ENCODE measurements at regions not wholly inside any gene's neighbourhood (a gene's known extent, or its start where the extent isn't known, plus 50 kb on each side); places are given as distances from the start of the nearest gene placed in this dataset.

DNA sequence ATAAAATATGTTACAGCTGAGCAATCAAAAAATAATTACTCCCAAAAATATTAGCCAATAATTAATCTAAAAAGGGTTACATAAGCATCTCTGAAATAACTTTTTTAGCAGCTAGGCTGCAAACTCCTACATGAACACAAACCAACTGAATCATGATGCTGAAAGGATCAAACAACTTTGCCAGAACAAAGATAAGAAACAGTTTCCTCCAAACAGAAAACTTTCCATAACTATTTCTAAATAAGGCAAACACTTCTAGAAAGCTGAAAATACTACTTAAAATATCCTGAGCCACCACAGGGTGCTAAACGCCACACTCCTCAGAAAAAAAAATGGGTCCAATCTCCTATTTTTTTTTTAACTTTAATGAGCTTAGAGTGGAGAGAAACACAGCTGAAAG is 68.6 kb upstream of the ARHGAP32 start:
- Mint-ChIP-seq H3K4me3 (no peak overlapping the region), H3K4me1 (no peaks in the 10 kb centered on the region), H3K27me3 (peaks cover 25% of the 10 kb centered on the region), H3K27ac (no peak overlapping the region), H3K9me3 (peaks cover 0 to 6% (median 0%) of the 10 kb centered on the region in 7 donors), H3K36me3 (no peaks in the 10 kb centered on the region)
- Histone ChIP-seq H3K36me3 (ENCODE audit: control insufficient read depth, insufficient read depth, low read length) (no peaks in the 10 kb centered on the region), H3K27ac (ENCODE audit: insufficient read depth, low read length, poor library complexity, severe bottlenecking) (no peak overlapping the region), H3K9me3 (ENCODE audit: control insufficient read depth in 2 of 2, low read length in 2 of 2) (no peaks in the 10 kb centered on the region), H3K27me3 (ENCODE audit: control insufficient read depth, insufficient read depth, low read length) (peaks cover 2% of the 10 kb centered on the region), H3K4me3 (ENCODE audit: low read depth, low read length) (no peak overlapping the region), H3K4me1 (ENCODE audit: control insufficient read depth, insufficient read depth, low read length, poor library complexity, severe bottlenecking) (no peaks in the 10 kb centered on the region)
- ATAC-seq (ENCODE audit: low read depth in 2 of 2) (no peak), DNase-seq (no peak)

DNA sequence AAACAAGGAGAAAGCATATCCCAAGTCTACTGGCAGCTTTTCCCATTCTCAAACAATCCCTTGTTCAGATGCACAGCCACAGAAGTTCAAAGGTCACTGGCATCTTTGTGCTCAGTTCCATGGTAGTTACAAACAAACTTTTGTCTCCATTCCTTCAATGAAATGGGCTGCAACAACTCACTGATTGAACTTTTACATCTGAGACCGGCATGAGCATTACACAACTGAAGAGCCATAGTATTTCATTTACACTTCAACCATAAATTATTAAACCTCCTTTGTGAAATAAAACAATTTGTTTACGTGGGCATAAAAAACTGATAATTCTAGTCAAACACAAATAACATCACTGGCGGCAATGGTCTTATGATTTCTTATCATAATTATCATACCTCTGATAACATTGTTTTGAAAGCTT is 67.8 kb upstream of the ARHGAP32 start:
- H3K36me3 ChIP-seq (ENCODE audit: control insufficient read depth, insufficient read depth, low read length), result no peaks in the 10 kb centered on the region
- no peak for DNase-seq
- H3K27ac Mint-ChIP-seq, result no peak overlapping the region
- no peak overlapping the region for H3K4me3 Mint-ChIP-seq
- no peak for ATAC-seq (ENCODE audit: low read depth in 2 of 2)
- peaks cover 2% of the 10 kb centered on the region for H3K27me3 ChIP-seq (ENCODE audit: control insufficient read depth, insufficient read depth, low read length)
- peaks cover 25% of the 10 kb centered on the region for H3K27me3 Mint-ChIP-seq
- H3K4me1 Mint-ChIP-seq, result no peaks in the 10 kb centered on the region
- no peak overlapping the region for H3K4me3 ChIP-seq (ENCODE audit: low read depth, low read length)
- H3K9me3 Mint-ChIP-seq, result peaks cover 0 to 6% (median 0%) of the 10 kb centered on the region in 7 donors
- no peaks in the 10 kb centered on the region for H3K9me3 ChIP-seq (ENCODE audit: control insufficient read depth in 2 of 2, low read length in 2 of 2)
- H3K4me1 ChIP-seq (ENCODE audit: control insufficient read depth, insufficient read depth, low read length, poor library complexity, severe bottlenecking), result no peaks in the 10 kb centered on the region
- no peak overlapping the region for H3K27ac ChIP-seq (ENCODE audit: insufficient read depth, low read length, poor library complexity, severe bottlenecking)
- no peaks in the 10 kb centered on the region for H3K36me3 Mint-ChIP-seq

DNA sequence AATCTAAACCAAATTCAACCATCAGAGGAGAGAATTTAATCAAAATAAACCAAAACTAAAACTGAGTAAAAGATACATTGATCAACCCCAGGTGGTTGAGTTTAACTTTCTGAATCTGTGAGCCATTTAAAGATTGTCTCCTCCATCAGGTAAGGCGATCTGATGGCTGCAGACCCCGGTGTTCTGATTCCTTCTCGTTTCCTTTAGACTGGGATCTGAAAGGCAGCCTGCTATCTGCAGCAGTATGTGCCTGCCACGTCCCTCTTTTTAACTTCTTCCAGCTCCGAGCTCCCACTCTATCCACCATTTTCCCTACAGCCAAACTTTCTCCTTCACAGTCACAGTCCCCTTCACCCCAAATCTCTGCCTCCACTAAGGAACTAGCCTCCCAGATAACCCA is 66.1 kb upstream of the ARHGAP32 start:
- no peak for DNase-seq
- H3K36me3 ChIP-seq (ENCODE audit: control insufficient read depth, insufficient read depth, low read length), result no peaks in the 10 kb centered on the region
- Mint-ChIP-seq H3K4me1 (no peaks in the 10 kb centered on the region), H3K27ac (no peak overlapping the region), H3K4me3 (no peak overlapping the region), H3K27me3 (peaks cover 11% of the 10 kb centered on the region), H3K36me3 (no peaks in the 10 kb centered on the region), H3K9me3 (peaks cover 0 to 6% (median 0%) of the 10 kb centered on the region in 7 donors)
- H3K9me3 ChIP-seq (ENCODE audit: control insufficient read depth in 2 of 2, low read length in 2 of 2), result no peaks in the 10 kb centered on the region
- no peak overlapping the region for H3K4me3 ChIP-seq (ENCODE audit: low read depth, low read length)
- no peaks in the 10 kb centered on the region for H3K4me1 ChIP-seq (ENCODE audit: control insufficient read depth, insufficient read depth, low read length, poor library complexity, severe bottlenecking)
- H3K27me3 ChIP-seq (ENCODE audit: control insufficient read depth, insufficient read depth, low read length), result peaks cover 2% of the 10 kb centered on the region
- no peak for ATAC-seq (ENCODE audit: low read depth in 2 of 2)
- H3K27ac ChIP-seq (ENCODE audit: insufficient read depth, low read length, poor library complexity, severe bottlenecking), result no peak overlapping the region

DNA sequence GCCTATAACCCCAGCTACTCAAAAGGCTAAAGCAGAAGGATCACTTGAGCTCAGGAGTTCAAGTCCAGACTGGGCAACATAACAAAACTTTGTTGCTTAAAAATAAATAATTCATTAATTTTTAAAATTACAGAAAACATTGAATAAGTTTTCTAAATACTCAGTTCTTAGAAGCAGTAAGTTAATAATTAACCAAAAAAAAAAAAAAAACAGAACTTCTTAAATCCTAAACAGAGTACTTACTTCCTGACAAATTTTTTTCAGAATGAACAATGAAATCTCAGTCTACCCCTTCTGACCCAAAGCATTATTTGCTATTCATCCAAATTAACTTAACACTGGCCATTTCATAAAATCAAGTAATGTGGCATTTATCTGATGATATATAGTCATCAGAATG is 65.4 kb upstream of the ARHGAP32 start:
- DNase-seq, result no peak

DNA sequence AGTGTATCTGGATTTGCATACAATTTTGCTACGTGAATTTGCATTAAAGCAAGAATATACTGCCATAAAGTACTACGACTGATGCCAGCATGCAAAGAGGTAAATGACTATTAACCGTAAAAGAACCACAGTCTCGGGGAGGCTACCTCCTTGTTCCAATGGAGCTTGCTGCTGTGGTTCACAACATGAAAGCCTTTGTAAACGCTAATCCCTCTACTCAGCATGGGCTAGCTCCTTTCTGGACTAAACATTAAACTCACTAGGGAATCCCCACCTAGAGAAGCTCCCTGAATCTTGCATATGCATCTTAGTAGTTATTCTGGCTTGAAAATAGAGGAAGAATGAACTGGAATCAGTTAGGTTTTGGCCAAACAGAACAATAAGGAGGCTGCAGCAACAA is 60.5 kb upstream of the ARHGAP32 start:
- DNase-seq, result no peak
- H3K9me3 ChIP-seq (ENCODE audit: control insufficient read depth in 2 of 2, low read length in 2 of 2), result no peaks in the 10 kb centered on the region
- no peaks in the 10 kb centered on the region for H3K9me3 Mint-ChIP-seq

More for the DNA sequence above, 65.4 kb upstream of the ARHGAP32 start:
- Mint-ChIP-seq H3K9me3 (peaks cover 0 to 6% (median 0%) of the 10 kb centered on the region in 7 donors), H3K4me1 (no peaks in the 10 kb centered on the region), H3K4me3 (no peak overlapping the region), H3K27me3 (peaks cover 6% of the 10 kb centered on the region), H3K27ac (no peak overlapping the region), H3K36me3 (no peaks in the 10 kb centered on the region)
- Histone ChIP-seq H3K36me3 (ENCODE audit: control insufficient read depth, insufficient read depth, low read length) (no peaks in the 10 kb centered on the region), H3K27ac (ENCODE audit: insufficient read depth, low read length, poor library complexity, severe bottlenecking) (no peak overlapping the region), H3K4me1 (ENCODE audit: control insufficient read depth, insufficient read depth, low read length, poor library complexity, severe bottlenecking) (no peaks in the 10 kb centered on the region), H3K4me3 (ENCODE audit: low read depth, low read length) (no peak overlapping the region), H3K27me3 (ENCODE audit: control insufficient read depth, insufficient read depth, low read length) (peaks cover 2% of the 10 kb centered on the region), H3K9me3 (ENCODE audit: control insufficient read depth in 2 of 2, low read length in 2 of 2) (no peaks in the 10 kb centered on the region)
- ATAC-seq (ENCODE audit: low read depth in 2 of 2), result no peak

DNA sequence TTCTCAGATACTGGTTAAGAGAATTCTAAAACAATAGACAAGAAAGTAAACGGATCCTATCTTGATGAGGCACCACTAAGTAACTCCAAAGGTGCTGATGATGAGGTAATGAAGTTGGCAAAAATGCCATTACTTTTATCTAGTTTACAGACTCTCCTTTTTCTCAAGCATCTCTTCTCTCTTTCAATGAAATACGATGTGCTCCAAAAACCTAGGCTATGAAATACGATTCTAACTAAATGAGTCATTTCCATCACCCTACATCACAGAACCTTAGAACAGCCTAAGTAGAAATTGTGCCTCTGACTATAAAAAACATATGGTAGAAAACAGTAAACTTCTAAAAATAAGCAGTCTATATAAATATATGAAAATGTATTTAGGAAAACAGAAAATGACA is 58.9 kb upstream of the ARHGAP32 start:
- no peak overlapping the region for H3K27ac Mint-ChIP-seq
- H3K9me3 ChIP-seq (ENCODE audit: control insufficient read depth in 2 of 2, low read length in 2 of 2), result no peaks in the 10 kb centered on the region
- H3K9me3 Mint-ChIP-seq, result no peaks in the 10 kb centered on the region
- no peak overlapping the region for H3K27ac ChIP-seq (ENCODE audit: insufficient read depth, low read length, poor library complexity, severe bottlenecking)
- no peaks in the 10 kb centered on the region for H3K4me1 ChIP-seq (ENCODE audit: control insufficient read depth, insufficient read depth, low read length, poor library complexity, severe bottlenecking)
- peaks cover 0 to 3% (median 1%) of the 10 kb centered on the region in 4 donors for H3K4me1 Mint-ChIP-seq
- no peak for ATAC-seq (ENCODE audit: low read depth in 2 of 2)
- no peaks in the 10 kb centered on the region for H3K27me3 Mint-ChIP-seq
- no peaks in the 10 kb centered on the region for H3K36me3 ChIP-seq (ENCODE audit: control insufficient read depth, insufficient read depth, low read length)
- H3K4me3 Mint-ChIP-seq, result no peak overlapping the region
- no peaks in the 10 kb centered on the region for H3K36me3 Mint-ChIP-seq
- no peak for DNase-seq
- no peaks in the 10 kb centered on the region for H3K27me3 ChIP-seq (ENCODE audit: control insufficient read depth, insufficient read depth, low read length)
- H3K4me3 ChIP-seq (ENCODE audit: low read depth, low read length), result no peak overlapping the region

More for the DNA sequence above, 60.5 kb upstream of the ARHGAP32 start:
- H3K4me1 Mint-ChIP-seq, result no peaks in the 10 kb centered on the region
- H3K4me1 ChIP-seq (ENCODE audit: control insufficient read depth, insufficient read depth, low read length, poor library complexity, severe bottlenecking), result no peaks in the 10 kb centered on the region
- H3K27me3 Mint-ChIP-seq, result no peaks in the 10 kb centered on the region
- H3K36me3 ChIP-seq (ENCODE audit: control insufficient read depth, insufficient read depth, low read length), result no peaks in the 10 kb centered on the region
- no peak overlapping the region for H3K4me3 ChIP-seq (ENCODE audit: low read depth, low read length)
- H3K27ac ChIP-seq (ENCODE audit: insufficient read depth, low read length, poor library complexity, severe bottlenecking), result no peak overlapping the region
- ATAC-seq (ENCODE audit: low read depth in 2 of 2), result no peak
- H3K27ac Mint-ChIP-seq, result no peak overlapping the region
- H3K27me3 ChIP-seq (ENCODE audit: control insufficient read depth, insufficient read depth, low read length), result no peaks in the 10 kb centered on the region
- H3K36me3 Mint-ChIP-seq, result no peaks in the 10 kb centered on the region
- no peak overlapping the region for H3K4me3 Mint-ChIP-seq

DNA sequence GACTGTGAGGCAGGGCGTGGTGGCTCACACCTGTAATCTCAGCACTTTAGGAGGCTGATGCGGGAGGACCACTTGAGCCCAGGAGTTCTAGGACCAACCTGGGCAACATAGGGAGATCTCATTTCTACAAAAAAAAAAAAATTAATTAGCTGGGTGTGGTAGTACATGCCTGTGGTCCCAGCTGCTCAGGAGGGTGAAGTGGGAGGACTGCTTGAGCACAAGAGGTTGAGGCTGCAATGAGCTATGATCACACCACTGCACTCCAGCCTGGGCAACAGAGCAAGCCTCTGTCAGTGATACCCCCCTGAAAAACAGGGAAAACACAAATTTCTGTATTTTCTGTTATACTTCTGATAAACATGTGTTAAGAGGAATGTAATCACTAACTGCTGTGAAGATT is 57.8 kb upstream of the ARHGAP32 start:
- Mint-ChIP-seq H3K27me3 (no peaks in the 10 kb centered on the region), H3K9me3 (no peaks in the 10 kb centered on the region), H3K4me1 (peaks cover 0 to 3% (median 1%) of the 10 kb centered on the region in 4 donors), H3K27ac (no peak overlapping the region), H3K4me3 (no peak overlapping the region), H3K36me3 (no peaks in the 10 kb centered on the region)
- ATAC-seq (ENCODE audit: low read depth in 2 of 2), result no peak
- Histone ChIP-seq H3K4me1 (ENCODE audit: control insufficient read depth, insufficient read depth, low read length, poor library complexity, severe bottlenecking) (no peaks in the 10 kb centered on the region), H3K9me3 (ENCODE audit: control insufficient read depth in 2 of 2, low read length in 2 of 2) (no peaks in the 10 kb centered on the region), H3K27ac (ENCODE audit: insufficient read depth, low read length, poor library complexity, severe bottlenecking) (no peak overlapping the region), H3K36me3 (ENCODE audit: control insufficient read depth, insufficient read depth, low read length) (no peaks in the 10 kb centered on the region), H3K27me3 (ENCODE audit: control insufficient read depth, insufficient read depth, low read length) (no peaks in the 10 kb centered on the region), H3K4me3 (ENCODE audit: low read depth, low read length) (no peak overlapping the region)
- DNase-seq, result no peak

DNA sequence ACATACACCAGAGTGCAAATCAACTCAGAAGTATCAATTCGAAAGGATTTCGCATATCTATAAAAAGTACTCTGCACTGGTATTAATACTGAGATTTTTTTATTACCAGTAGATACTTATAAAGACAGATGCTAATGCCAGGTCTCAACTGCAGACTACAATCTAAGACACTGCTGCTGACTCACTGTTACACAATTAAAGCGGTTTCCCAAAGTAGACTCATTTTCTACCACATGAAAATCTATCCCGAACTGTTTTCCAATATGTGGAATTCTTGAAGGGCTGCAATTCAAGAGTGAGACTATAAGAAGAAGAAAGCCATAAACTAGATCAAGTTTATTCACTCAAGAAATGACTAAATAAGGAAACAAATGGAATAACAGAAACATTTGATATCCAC is 57.2 kb upstream of the ARHGAP32 start:
- Mint-ChIP-seq H3K4me3 (no peak overlapping the region), H3K27me3 (no peaks in the 10 kb centered on the region), H3K27ac (no peak overlapping the region), H3K4me1 (peaks cover 0 to 3% (median 1%) of the 10 kb centered on the region in 4 donors), H3K36me3 (no peaks in the 10 kb centered on the region), H3K9me3 (no peaks in the 10 kb centered on the region)
- Histone ChIP-seq H3K36me3 (ENCODE audit: control insufficient read depth, insufficient read depth, low read length) (no peaks in the 10 kb centered on the region), H3K9me3 (ENCODE audit: control insufficient read depth in 2 of 2, low read length in 2 of 2) (no peaks in the 10 kb centered on the region), H3K27me3 (ENCODE audit: control insufficient read depth, insufficient read depth, low read length) (no peaks in the 10 kb centered on the region), H3K4me3 (ENCODE audit: low read depth, low read length) (no peak overlapping the region), H3K4me1 (ENCODE audit: control insufficient read depth, insufficient read depth, low read length, poor library complexity, severe bottlenecking) (no peaks in the 10 kb centered on the region), H3K27ac (ENCODE audit: insufficient read depth, low read length, poor library complexity, severe bottlenecking) (no peak overlapping the region)
- no peak for DNase-seq
- no peak for ATAC-seq (ENCODE audit: low read depth in 2 of 2)
